Cardiac septum (tissue), 1 donor: ENCODE measurements at regions not wholly inside any gene's neighbourhood (a gene's known extent, or its start where the extent isn't known, plus 50 kb on each side); places are given as distances from the start of the nearest gene placed in this dataset.
A peak's percentile ranks its signal among the peaks of the same experiment; 100 is the strongest.

Experiments
- DNase-seq: peaks from one replicate; pipeline ENCODE4 v3.0.0-alpha.2; 2020; ENCODE audit warnings: low spot score
- intact Hi-C: fragments of 100-400 bp; cut with DNase I; formaldehyde crosslinking; loops from one replicate; pipeline ENCODE4 v1.14.0; 2022
- donor health status: DM: no; HTN: no; CAD: no.

GRCh38 chr11:115965767-115966504, 461.7 kb upstream of the CADM1 start:
- no peak for DNase-seq

GRCh38 chr11:115964091-115964490, 459.9 kb upstream of the CADM1 start:
- no peak for DNase-seq
- intact Hi-C loops: no loop called here

More at GRCh38 chr11:115965767-115966504, 461.7 kb upstream of the CADM1 start:
- intact Hi-C loops: no loop called here

GRCh38 chr11:115963156-115963555, 458.9 kb upstream of the CADM1 start:
- no peak for DNase-seq
- intact Hi-C loops: no loop called here

GRCh38 chr11:115961159-115962003, 457.2 kb upstream of the CADM1 start:
- no peak for DNase-seq
- intact Hi-C loops: no loop called here

- no peak for DNase-seq
- intact Hi-C loops: no loop called here
Measured at GRCh38 chr11:115959081-115959486, 454.9 kb upstream of the CADM1 start.

- intact Hi-C loops: no loop called here
- no peak for DNase-seq
Measured at GRCh38 chr11:115958089-115959000, 454.1 kb upstream of the CADM1 start.

GRCh38 chr11:115955803-115956202, 451.6 kb upstream of the CADM1 start:
- DNase-seq: no peak
- intact Hi-C loops: no loop called here

GRCh38 chr11:115950660-115951059, 446.4 kb upstream of the CADM1 start:
- DNase-seq: no peak
- intact Hi-C loops: no loop called here

GRCh38 chr11:115944596-115944995, 440.4 kb upstream of the CADM1 start:
- no peak for DNase-seq
- intact Hi-C loops: no loop called here

GRCh38 chr11:115942011-115942410, 437.8 kb upstream of the CADM1 start:
- intact Hi-C loops: no loop called here
- DNase-seq: no peak

- DNase-seq: peak; percentile 82
- intact Hi-C loops: no loop called here
Measured at GRCh38 chr11:115941481-115941993, 437.3 kb upstream of the CADM1 start.

- intact Hi-C loops: no loop called here
- no peak for DNase-seq
Measured at GRCh38 chr11:115941044-115941443, 436.8 kb upstream of the CADM1 start.

GRCh38 chr11:115939731-115940421, 435.7 kb upstream of the CADM1 start:
- intact Hi-C loops: loop anchor here (5.0 kb wide), 1 partner anchor 93 kb away; no protein-coding TSS in a partner anchor
- DNase-seq: no peak

- intact Hi-C loops: loop anchor here (5.0 kb wide), 1 partner anchor 92 kb away; no protein-coding TSS in a partner anchor
- DNase-seq: no peak
Measured at GRCh38 chr11:115939104-115939730, 435.0 kb upstream of the CADM1 start.

- DNase-seq: no peak
Measured at GRCh38 chr11:115933564-115933963, 429.3 kb upstream of the CADM1 start.

GRCh38 chr11:115931548-115932083, 427.4 kb upstream of the CADM1 start:
- intact Hi-C loops: no loop called here
- no peak for DNase-seq

More at GRCh38 chr11:115933564-115933963, 429.3 kb upstream of the CADM1 start:
- intact Hi-C loops: no loop called here

- intact Hi-C loops: no loop called here
- no peak for DNase-seq
Measured at GRCh38 chr11:115930886-115931547, 426.8 kb upstream of the CADM1 start.

GRCh38 chr11:115930291-115930690, 426.1 kb upstream of the CADM1 start:
- intact Hi-C loops: no loop called here
- DNase-seq: no peak
